Fibroblast of the aortic adventitia (primary cell): ENCODE measurements at regions not wholly inside any gene's neighbourhood (a gene's known extent, or its start where the extent isn't known, plus 50 kb on each side); places are given as distances from the start of the nearest gene placed in this dataset.

Experiments used
- DNase-seq: peaks from one replicate; pipeline ENCODE4 v3.0.0-alpha.2; 2010; ENCODE audit warnings: low read depth
- H3K4me3 ChIP-seq: 2 replicates; pipeline ENCODE4 v1.5.1; 2011; ENCODE audit warnings: low read depth, mild to moderate bottlenecking, control low read depth, low read length, moderate library complexity
- CTCF ChIP-seq: IDR thresholded peaks from 2 replicates; pipeline ENCODE4 v1.5.1; 2011; ENCODE audit warnings: mild to moderate bottlenecking, low read length, control low read depth, inconsistent platforms; ENCODE audit not compliant: insufficient read depth

GRCh38 chr11:15836795-15837194 is 519.6 kb downstream of the SOX6 start:
- H3K4me3 ChIP-seq = no peak overlapping the region
- no peak for TF ChIP-seq CTCF
- DNase-seq = no peak

GRCh38 chr11:15837901-15838489 is 518.4 kb downstream of the SOX6 start:
- DNase-seq = no peak
- TF ChIP-seq CTCF = no peak
- no peak overlapping the region for H3K4me3 ChIP-seq

- no peak for TF ChIP-seq CTCF
Observed at GRCh38 chr11:15839061-15839460, 517.3 kb downstream of the SOX6 start.

GRCh38 chr11:15840966-15841365 is 515.4 kb downstream of the SOX6 start:
- no peak overlapping the region for H3K4me3 ChIP-seq
- TF ChIP-seq CTCF = no peak
- DNase-seq = no peak

More at GRCh38 chr11:15839061-15839460, 517.3 kb downstream of the SOX6 start:
- H3K4me3 ChIP-seq = no peak overlapping the region
- DNase-seq = no peak

GRCh38 chr11:15841931-15842740 is 514.2 kb downstream of the SOX6 start:
- DNase-seq = no peak
- H3K4me3 ChIP-seq = no peak overlapping the region
- TF ChIP-seq CTCF = no peak

GRCh38 chr11:15843309-15843872 is 513.0 kb downstream of the SOX6 start:
- H3K4me3 ChIP-seq = no peak overlapping the region
- TF ChIP-seq CTCF = no peak
- DNase-seq = no peak
